ENCODE measurements at regions not wholly inside any gene's neighbourhood (a gene's known extent, or its start where the extent isn't known, plus 50 kb on each side); places are given as distances from the start of the nearest gene placed in this dataset.

DNA sequence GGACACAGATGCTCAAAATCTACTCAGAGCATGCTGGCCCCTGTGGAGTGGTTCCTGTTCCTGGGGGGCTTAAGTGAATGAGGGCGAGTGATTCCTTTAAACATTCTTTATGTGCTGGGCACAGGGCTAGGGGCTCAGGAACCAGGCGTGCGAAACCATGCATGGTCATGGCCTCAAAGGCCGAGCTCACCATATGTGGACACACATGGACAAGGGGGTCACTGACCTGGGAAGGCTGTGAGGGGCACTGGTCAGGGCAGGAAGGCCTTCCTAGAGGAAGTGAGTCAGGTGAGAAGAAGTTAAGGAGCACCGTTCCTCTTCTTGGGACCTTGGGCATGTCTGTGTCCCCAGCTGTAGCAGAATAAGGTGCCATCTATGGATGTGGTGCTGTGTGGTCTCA lies 74.6 kb upstream of the BHLHE23 start:
- H3K9me3 ChIP-seq (ENCODE audit: insufficient read depth, low read length) = peaks cover 32% of the 10 kb centered on the region
- H3K36me3 ChIP-seq (ENCODE audit: insufficient read depth, insufficient read length, low read length) = no peaks in the 10 kb centered on the region
- no peak overlapping the region for H3K9ac ChIP-seq (ENCODE audit: insufficient read length, low read depth)
- no peak overlapping the region for H3K4me3 ChIP-seq (ENCODE audit: insufficient read length, low read depth)
- H3K4me1 ChIP-seq (ENCODE audit: insufficient read depth, insufficient read length) = peaks cover 14% of the 10 kb centered on the region
- peaks cover 80% of the 10 kb centered on the region for H3K27me3 ChIP-seq (ENCODE audit: insufficient read depth, insufficient read length)
- DNase-seq (ENCODE audit: low read depth, low spot score) = no peak
- TF ChIP-seq SUZ12 (IDR thresholded peaks at IDR 0.05; ENCODE audit: extremely low read depth, insufficient read depth, insufficient read length) = no peak

- no peak overlapping the region for H3K4me3 ChIP-seq (ENCODE audit: insufficient read length, low read depth)
- no peak for DNase-seq (ENCODE audit: low read depth, low spot score)
- peaks cover 85% of the 10 kb centered on the region for H3K27me3 ChIP-seq (ENCODE audit: insufficient read depth, insufficient read length)
- TF ChIP-seq SUZ12 (IDR thresholded peaks at IDR 0.05; ENCODE audit: extremely low read depth, insufficient read depth, insufficient read length) (no peak), YY1 (IDR thresholded peaks at IDR 0.05; ENCODE audit: insufficient read depth, insufficient read length) (no peak), ZNF274 (IDR thresholded peaks at IDR 0.05; ENCODE audit: low read depth, low read length) (no peak)
- peaks cover 32% of the 10 kb centered on the region for H3K9me3 ChIP-seq (ENCODE audit: insufficient read depth, low read length)
- no peaks in the 10 kb centered on the region for H3K36me3 ChIP-seq (ENCODE audit: insufficient read depth, insufficient read length, low read length)
- no peak overlapping the region for H3K9ac ChIP-seq (ENCODE audit: insufficient read length, low read depth)
- H3K4me1 ChIP-seq (ENCODE audit: insufficient read depth, insufficient read length) = peaks cover 14% of the 10 kb centered on the region
These were observed 74.0 kb upstream of the BHLHE23 start for GRCh38 chr20:63080811-63081210.

GRCh38 chr20:63080411-63080810 lies 73.6 kb upstream of the BHLHE23 start:
- H3K4me3 ChIP-seq (ENCODE audit: insufficient read length, low read depth) = no peak overlapping the region
- H3K4me1 ChIP-seq (ENCODE audit: insufficient read depth, insufficient read length) = peaks cover 12% of the 10 kb centered on the region
- no peaks in the 10 kb centered on the region for H3K36me3 ChIP-seq (ENCODE audit: insufficient read depth, insufficient read length, low read length)
- no peak for DNase-seq (ENCODE audit: low read depth, low spot score)
- H3K9ac ChIP-seq (ENCODE audit: insufficient read length, low read depth) = no peak overlapping the region
- H3K27me3 ChIP-seq (ENCODE audit: insufficient read depth, insufficient read length) = peaks cover 86% of the 10 kb centered on the region
- TF ChIP-seq SUZ12 (IDR thresholded peaks at IDR 0.05; ENCODE audit: extremely low read depth, insufficient read depth, insufficient read length) (no peak), YY1 (IDR thresholded peaks at IDR 0.05; ENCODE audit: insufficient read depth, insufficient read length) (no peak), ZNF274 (IDR thresholded peaks at IDR 0.05; ENCODE audit: low read depth, low read length) (no peak)
- peaks cover 33% of the 10 kb centered on the region for H3K9me3 ChIP-seq (ENCODE audit: insufficient read depth, low read length)

DNA sequence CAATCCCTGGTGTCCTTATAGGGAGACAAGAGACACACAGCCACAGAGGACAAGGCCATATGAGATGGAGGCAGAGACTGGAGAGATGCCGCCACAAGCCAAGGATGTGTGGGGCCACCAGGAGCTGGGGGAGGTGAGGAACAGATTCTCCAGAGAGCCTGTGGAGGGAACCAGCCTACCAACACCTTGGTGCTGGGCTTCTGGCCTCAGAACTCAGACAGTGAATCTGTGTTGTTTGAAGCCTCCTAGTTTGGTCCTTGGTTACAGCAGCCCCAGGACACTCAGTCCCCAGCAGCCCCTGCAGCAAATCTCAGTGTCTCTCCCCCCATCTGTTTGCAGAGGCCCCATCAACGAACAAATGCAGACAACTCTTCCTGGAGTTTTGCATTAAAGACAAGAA lies 73.2 kb upstream of the BHLHE23 start:
- Histone ChIP-seq H3K4me1 (ENCODE audit: insufficient read depth, insufficient read length) (peaks cover 9% of the 10 kb centered on the region), H3K36me3 (ENCODE audit: insufficient read depth, insufficient read length, low read length) (no peaks in the 10 kb centered on the region), H3K9ac (ENCODE audit: insufficient read length, low read depth) (no peak overlapping the region), H3K9me3 (ENCODE audit: insufficient read depth, low read length) (peaks cover 37% of the 10 kb centered on the region), H3K4me3 (ENCODE audit: insufficient read length, low read depth) (no peak overlapping the region), H3K27me3 (ENCODE audit: insufficient read depth, insufficient read length) (peaks cover 89% of the 10 kb centered on the region)
- DNase-seq (ENCODE audit: low read depth, low spot score) = no peak
- no peak for TF ChIP-seq SUZ12 (IDR thresholded peaks at IDR 0.05; ENCODE audit: extremely low read depth, insufficient read depth, insufficient read length)
- TF ChIP-seq ZNF274 (IDR thresholded peaks at IDR 0.05; ENCODE audit: low read depth, low read length) = no peak
- no peak for TF ChIP-seq YY1 (IDR thresholded peaks at IDR 0.05; ENCODE audit: insufficient read depth, insufficient read length)

DNA sequence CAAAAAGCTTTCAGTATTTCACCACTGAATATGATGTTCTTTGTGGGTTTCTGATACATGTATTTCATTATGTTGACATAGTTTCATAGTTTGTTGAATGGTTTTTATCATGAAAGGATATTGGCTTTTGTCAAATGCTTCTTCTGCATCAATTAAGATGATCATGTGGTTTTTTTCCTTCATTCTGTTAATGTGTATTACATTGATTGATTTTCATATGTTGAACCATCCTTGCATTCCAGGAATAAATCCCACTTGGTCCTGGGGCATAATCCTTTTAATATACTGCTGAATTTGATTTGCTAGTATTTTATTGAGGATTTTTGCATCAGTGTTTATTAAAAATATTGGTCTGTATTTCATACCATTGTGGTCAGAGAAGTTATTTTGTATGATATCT lies 70.9 kb upstream of the BHLHE23 start:
- Histone ChIP-seq H3K4me3 (ENCODE audit: insufficient read length, low read depth) (no peak overlapping the region), H3K4me1 (ENCODE audit: insufficient read depth, insufficient read length) (peaks cover 2% of the 10 kb centered on the region), H3K36me3 (ENCODE audit: insufficient read depth, insufficient read length, low read length) (no peaks in the 10 kb centered on the region), H3K27me3 (ENCODE audit: insufficient read depth, insufficient read length) (peaks cover 96% of the 10 kb centered on the region), H3K9ac (ENCODE audit: insufficient read length, low read depth) (no peak overlapping the region), H3K9me3 (ENCODE audit: insufficient read depth, low read length) (peaks cover 37% of the 10 kb centered on the region)
- DNase-seq (ENCODE audit: low read depth, low spot score) = no peak
- TF ChIP-seq YY1 (IDR thresholded peaks at IDR 0.05; ENCODE audit: insufficient read depth, insufficient read length) = no peak
- TF ChIP-seq SUZ12 (IDR thresholded peaks at IDR 0.05; ENCODE audit: extremely low read depth, insufficient read depth, insufficient read length) = no peak
- TF ChIP-seq ZNF274 (IDR thresholded peaks at IDR 0.05; ENCODE audit: low read depth, low read length) = no peak

- H3K9ac ChIP-seq (ENCODE audit: insufficient read length, low read depth) = no peak overlapping the region
- H3K27me3 ChIP-seq (ENCODE audit: insufficient read depth, insufficient read length) = peaks cover 94% of the 10 kb centered on the region
- H3K9me3 ChIP-seq (ENCODE audit: insufficient read depth, low read length) = peaks cover 39% of the 10 kb centered on the region
- TF ChIP-seq ZNF274 (IDR thresholded peaks at IDR 0.05; ENCODE audit: low read depth, low read length) (no peak), SUZ12 (IDR thresholded peaks at IDR 0.05; ENCODE audit: extremely low read depth, insufficient read depth, insufficient read length) (no peak), YY1 (IDR thresholded peaks at IDR 0.05; ENCODE audit: insufficient read depth, insufficient read length) (no peak)
- H3K4me3 ChIP-seq (ENCODE audit: insufficient read length, low read depth) = no peak overlapping the region
- DNase-seq (ENCODE audit: low read depth, low spot score) = no peak
- H3K4me1 ChIP-seq (ENCODE audit: insufficient read depth, insufficient read length) = no peaks in the 10 kb centered on the region
- H3K36me3 ChIP-seq (ENCODE audit: insufficient read depth, insufficient read length, low read length) = no peaks in the 10 kb centered on the region
These were observed 69.7 kb upstream of the BHLHE23 start for GRCh38 chr20:63076421-63076820.

DNA sequence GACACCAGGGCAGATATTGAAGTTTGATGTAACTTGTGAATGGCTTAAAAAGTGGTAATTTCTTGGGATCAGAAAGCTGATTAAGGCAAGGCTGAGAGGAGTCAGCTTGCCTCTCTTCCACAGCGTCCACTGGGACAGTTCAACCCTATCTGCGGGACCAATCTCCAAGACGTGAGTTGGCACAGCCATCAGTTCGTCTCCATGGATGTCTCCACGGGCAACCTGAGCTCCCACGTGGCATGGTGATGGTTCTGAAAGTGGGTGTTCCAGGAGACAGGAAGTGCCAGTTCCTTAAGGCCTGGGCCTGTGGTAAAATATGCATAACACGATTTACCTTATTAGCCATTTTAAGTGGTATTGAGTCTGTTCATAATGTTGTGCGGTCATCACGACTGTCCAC lies 67.9 kb upstream of the BHLHE23 start:
- no peak for TF ChIP-seq YY1 (IDR thresholded peaks at IDR 0.05; ENCODE audit: insufficient read depth, insufficient read length)
- no peak for TF ChIP-seq SUZ12 (IDR thresholded peaks at IDR 0.05; ENCODE audit: extremely low read depth, insufficient read depth, insufficient read length)
- no peak for TF ChIP-seq ZNF274 (IDR thresholded peaks at IDR 0.05; ENCODE audit: low read depth, low read length)
- peaks cover 2% of the 10 kb centered on the region for H3K4me1 ChIP-seq (ENCODE audit: insufficient read depth, insufficient read length)
- no peak for DNase-seq (ENCODE audit: low read depth, low spot score)
- H3K9ac ChIP-seq (ENCODE audit: insufficient read length, low read depth) = no peak overlapping the region
- peaks cover 43% of the 10 kb centered on the region for H3K9me3 ChIP-seq (ENCODE audit: insufficient read depth, low read length)
- H3K36me3 ChIP-seq (ENCODE audit: insufficient read depth, insufficient read length, low read length) = no peaks in the 10 kb centered on the region
- peaks cover 90% of the 10 kb centered on the region for H3K27me3 ChIP-seq (ENCODE audit: insufficient read depth, insufficient read length)
- H3K4me3 ChIP-seq (ENCODE audit: insufficient read length, low read depth) = no peak overlapping the region

DNA sequence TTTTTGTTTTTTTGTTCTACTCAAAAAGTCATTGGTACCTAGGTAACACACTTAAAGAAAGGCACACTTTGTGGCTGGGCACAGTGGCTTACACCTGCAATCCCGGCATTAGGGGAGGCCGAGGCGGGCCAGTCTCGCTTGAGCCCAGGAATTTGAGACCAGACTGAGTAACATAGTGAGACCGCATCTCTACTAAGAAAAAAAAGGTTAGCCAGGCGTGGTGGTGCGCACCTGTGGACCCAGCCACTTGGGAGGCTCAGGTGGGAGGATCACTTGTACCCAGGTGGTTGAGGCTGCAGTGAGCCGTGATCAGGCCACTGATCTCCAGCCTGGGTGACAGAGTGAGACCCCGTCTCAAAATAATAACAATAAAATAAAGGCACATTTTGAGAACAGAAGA lies 67.4 kb upstream of the BHLHE23 start:
- Histone ChIP-seq H3K9ac (ENCODE audit: insufficient read length, low read depth) (no peak overlapping the region), H3K9me3 (ENCODE audit: insufficient read depth, low read length) (peaks cover 40% of the 10 kb centered on the region), H3K27me3 (ENCODE audit: insufficient read depth, insufficient read length) (peaks cover 85% of the 10 kb centered on the region), H3K4me3 (ENCODE audit: insufficient read length, low read depth) (no peak overlapping the region), H3K4me1 (ENCODE audit: insufficient read depth, insufficient read length) (peaks cover 2% of the 10 kb centered on the region), H3K36me3 (ENCODE audit: insufficient read depth, insufficient read length, low read length) (no peaks in the 10 kb centered on the region)
- no peak for DNase-seq (ENCODE audit: low read depth, low spot score)
- TF ChIP-seq SUZ12 (IDR thresholded peaks at IDR 0.05; ENCODE audit: extremely low read depth, insufficient read depth, insufficient read length) (no peak), ZNF274 (IDR thresholded peaks at IDR 0.05; ENCODE audit: low read depth, low read length) (no peak), YY1 (IDR thresholded peaks at IDR 0.05; ENCODE audit: insufficient read depth, insufficient read length) (no peak)

All from NT2/D1 (cell line).